ENCODE measurements at regions not wholly inside any gene's neighbourhood (a gene's known extent, or its start where the extent isn't known, plus 50 kb on each side); places are given as distances from the start of the nearest gene placed in this dataset.
"Not testable (repeated sequence)": the region's sequence is repeated elsewhere in the genome, so short reads cannot be mapped to it uniquely, and the experiment has no call there.

DNA sequence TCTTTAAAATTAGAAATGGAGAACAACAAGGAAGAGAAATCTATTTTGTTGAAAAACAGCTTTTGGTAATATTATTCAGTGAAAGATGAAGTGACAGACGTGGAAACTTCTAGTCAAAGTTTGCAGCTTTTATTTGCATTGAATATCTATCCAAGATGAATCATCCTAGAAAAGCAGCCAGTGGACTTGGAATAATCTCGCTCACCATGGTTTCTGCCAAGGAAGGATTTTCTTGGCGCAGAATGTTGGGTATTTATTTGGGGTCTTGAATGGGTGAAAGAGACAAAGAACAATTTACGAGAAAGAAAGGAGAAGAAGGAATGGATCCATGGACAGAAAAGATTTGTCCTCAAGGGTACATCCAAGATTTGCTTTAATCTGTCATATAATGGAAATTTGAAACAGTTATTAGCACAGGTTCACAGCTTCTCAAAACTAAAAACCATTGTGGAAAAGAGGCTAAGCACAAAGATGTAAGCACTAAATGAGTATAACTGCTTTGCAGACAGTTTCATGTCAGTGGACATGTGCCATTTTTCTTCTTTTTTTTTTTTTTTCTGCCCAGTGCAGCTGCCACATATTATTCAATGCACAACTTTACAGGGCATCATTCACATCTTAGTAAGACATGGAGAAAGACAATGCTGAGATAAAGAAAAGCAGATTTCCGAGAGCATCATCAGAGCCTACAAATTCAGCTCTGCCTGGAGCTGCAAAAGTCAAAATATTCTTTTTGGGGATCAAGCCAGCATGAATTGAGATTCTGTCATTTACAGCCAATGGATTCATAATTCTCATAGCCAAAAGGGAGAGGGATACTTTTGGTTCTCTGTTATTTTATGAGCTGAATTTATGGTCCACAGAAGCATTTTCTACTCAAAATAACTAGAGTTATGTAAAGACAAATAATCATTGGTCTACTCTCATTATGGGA lies 333.7 kb downstream of the DAD1 start:
- no peak for DNase-seq (ENCODE audit: low read depth in 2 of 2)

DNA sequence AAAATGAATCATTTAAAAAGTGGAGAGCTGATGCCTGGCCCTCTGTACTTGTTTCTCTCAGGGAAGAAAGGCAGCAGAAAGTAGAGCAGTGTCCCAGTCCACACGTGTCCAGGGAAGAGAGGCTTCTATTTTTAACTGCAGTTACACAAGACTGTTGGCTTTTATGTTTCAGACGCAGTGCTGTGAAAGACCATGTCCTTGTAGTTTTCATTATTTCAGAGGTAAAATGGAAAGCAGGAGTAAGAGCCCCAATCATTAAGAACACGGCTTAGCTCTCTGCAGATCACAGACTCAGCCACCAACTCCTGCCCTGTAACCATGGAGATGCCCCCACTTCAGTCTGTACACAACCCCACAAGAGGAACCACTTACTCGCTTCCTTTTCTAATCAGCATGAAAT lies 336.3 kb downstream of the DAD1 start:
- DNase-seq (ENCODE audit: low read depth in 2 of 2): no peak

DNA sequence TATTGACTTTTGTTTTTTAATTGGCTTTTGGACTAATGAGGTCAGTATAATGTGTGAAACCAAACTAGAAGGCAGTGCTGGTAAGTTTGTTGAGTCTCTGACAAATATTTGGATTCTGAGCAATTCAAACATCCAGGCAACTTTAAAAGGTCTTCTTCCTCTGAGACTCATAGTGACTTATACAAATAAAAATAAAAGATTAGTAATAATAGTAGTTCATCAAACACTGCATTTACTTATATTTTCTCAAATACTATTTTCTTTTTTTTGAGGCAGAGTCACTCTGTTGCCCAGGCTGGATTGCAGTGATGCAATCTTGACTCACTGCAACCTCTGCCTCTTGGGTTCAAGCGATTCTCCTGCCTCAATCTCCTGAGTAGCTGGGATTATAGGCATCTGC lies 337.9 kb downstream of the DAD1 start:
- no peak for DNase-seq (ENCODE audit: low read depth in 2 of 2)

- no peak for DNase-seq (ENCODE audit: low read depth in 2 of 2)
Measured at GRCh38 chr14:22249770-22250169, 339.3 kb downstream of the DAD1 start.

DNA sequence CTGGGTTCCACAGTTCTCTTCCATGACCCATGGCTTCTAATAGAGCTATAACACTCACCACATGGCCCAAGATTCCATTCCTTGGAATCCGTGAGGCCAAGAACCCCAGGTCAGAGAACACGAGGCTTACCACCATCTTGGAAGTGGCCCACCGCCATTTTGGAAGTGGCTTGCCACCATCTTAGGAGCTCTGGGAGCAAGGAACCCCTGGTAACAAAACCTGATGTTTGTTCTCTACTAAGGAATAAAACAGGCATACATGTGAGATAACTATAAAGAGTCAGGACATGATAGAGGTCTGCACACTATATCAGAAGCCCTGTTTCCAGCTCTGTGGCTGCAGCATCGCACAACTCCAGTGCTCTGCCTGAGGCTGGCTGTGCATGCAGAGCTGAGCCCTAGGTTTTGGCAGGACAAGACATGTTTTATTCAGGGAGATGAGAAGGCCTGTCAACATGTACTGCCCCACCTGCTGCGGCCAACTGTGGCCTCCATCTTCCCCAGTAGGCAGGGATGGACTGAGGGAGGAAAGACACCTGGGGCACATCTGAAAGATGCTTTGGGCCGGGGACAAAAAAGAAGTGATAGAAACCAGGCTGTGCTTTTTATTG lies 344.9 kb downstream of the DAD1 start:
- DNase-seq (ENCODE audit: low read depth in 2 of 2): no peak

GRCh38 chr14:22238320-22238719 lies 350.7 kb downstream of the DAD1 start:
- DNase-seq (ENCODE audit: low read depth in 2 of 2): not testable (repeated sequence)

- DNase-seq (ENCODE audit: low read depth in 2 of 2): no peak
Measured at GRCh38 chr14:22233377-22233776, 355.6 kb downstream of the DAD1 start.

GRCh38 chr14:22232933-22233332 lies 356.1 kb downstream of the DAD1 start:
- no peak for DNase-seq (ENCODE audit: low read depth in 2 of 2)

DNA sequence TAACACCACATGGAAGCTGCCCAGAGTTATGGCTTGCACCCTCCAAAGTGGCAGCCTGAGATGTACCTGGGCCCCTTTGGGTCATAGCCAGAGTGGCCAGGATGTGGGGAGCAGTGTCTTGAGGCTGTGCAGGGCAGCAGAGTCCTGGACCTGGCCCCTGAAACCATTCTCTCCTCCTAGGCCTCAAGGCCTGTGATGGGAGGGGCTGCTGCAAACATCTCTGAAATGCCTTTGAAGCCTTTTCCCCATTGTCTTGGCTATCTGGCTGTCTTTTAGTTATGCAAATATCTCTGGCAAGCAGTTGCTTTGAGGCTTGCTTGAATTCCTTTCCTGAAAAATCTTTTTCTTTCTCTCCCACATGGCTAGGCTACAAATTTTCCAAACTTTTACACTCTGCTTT lies 356.5 kb downstream of the DAD1 start:
- DNase-seq (ENCODE audit: low read depth in 2 of 2): no peak

DNA sequence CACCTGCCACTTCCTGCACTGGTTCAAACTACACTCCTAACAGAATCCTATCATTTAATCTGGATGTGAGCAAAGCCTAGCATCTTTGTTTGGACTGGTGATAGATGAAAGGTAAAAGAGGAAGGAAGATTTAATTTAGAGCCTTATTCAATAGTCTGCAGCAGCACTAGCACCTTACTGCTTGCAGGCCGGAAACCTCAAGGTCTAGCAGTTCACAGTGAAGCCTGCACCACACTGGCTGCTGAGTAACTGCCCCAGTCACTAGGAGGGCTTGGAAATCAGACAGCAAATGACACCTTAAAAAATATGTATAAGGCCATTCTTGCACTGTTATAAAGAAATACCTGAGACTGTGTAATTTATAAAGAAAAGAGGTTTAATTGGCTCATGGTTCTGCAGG lies 358.0 kb downstream of the DAD1 start:
- no peak for DNase-seq (ENCODE audit: low read depth in 2 of 2)

DNA sequence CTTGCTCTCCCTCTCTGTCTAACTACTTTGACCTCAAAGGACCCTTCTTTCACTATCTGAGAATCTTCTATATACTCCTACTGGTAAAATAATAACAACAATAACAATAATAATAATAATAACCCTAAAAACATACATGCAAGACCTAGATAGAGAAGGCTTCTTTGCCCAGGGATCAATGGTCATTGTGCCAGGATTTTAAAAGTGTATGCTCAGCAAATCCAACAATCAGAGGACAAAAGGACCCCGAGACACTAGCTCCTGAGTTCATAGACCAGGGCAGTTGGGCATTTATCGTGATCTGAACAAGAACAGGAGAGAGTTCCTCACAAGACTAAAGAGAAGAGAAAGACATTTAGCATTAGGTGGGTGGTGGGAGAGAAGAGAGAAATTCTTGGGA lies 358.5 kb downstream of the DAD1 start:
- DNase-seq (ENCODE audit: low read depth in 2 of 2): no peak

DNA sequence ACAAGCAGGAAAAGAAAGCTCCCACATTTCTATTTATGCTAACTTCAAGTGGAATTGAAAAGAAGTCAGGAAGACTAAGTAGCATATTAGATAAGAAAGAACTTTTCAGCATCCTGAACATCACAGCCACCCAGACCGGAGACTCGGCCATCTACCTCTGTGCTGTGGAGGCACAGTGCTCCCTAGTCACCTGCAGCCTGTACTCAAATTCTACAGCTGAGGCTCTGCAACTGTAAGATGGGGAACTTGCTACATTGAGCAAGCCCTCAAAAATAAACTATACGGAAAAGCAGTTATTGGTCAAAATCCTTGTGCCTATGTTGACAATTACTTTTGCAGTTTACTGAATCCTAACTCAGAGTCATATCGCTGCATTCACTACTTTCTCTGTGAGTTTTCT lies 361.9 kb downstream of the DAD1 start:
- DNase-seq (ENCODE audit: low read depth in 2 of 2): no peak

DNA sequence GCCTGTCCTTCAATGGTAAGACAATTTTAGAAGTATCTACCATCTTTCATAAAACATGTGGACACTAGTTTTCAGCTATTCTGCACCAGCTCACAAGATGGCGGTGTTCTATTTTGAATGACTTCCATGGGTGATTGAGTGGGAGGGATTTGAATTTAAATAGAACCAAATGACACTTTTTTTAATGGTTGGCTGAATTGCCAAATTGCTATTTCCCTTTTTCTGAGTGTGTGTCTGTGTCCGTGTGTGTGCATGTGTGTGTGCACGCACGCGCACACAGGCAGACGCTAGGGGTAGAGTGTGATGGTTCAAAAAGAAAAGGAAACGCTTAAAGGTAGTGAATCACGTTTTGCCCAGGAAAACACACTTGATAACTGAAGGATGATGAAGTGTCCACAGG lies 362.6 kb downstream of the DAD1 start:
- DNase-seq (ENCODE audit: low read depth in 2 of 2): no peak

- DNase-seq (ENCODE audit: low read depth in 2 of 2): no peak
Measured at GRCh38 chr14:22225516-22226140, 363.4 kb downstream of the DAD1 start.

DNA sequence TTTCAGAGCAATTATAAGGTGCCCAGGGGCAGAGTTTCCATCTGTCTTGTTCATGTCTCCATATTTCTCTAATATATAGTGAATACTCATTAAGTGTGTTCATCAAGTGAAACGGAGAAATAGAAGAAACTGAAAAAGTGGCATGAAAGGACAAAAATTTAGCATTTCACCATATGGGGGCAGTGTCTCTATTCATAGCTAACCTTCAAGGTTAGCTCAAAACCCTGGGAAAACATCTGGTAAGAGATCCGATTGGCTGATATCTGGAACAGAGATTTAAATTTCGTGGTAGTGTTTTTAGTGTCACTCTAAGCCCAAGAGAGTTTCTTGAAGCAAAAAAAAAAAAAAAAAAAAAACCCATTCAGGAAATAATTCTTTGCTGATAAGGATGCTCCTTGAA lies 367.5 kb downstream of the DAD1 start:
- DNase-seq (ENCODE audit: low read depth in 2 of 2): no peak

DNA sequence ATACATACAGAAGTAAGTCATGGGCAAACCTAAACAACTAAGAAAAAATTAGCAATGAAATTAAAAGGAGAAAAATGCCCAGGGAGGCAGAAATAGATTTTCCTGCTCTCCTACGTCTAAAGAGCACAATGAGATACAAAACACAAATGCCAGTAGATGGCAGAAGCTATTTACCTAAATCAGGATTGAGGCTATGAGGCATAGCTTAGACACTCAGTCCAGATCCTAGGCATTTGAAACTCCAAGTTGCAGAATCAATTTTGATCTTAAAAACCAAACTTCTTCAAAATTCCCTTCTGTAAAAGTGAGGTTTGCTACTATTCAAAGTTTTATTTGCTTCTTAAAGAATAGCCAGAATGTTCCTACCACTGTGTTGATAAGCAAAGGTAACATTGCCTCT lies 368.6 kb downstream of the DAD1 start:
- DNase-seq (ENCODE audit: low read depth in 2 of 2): no peak

DNA sequence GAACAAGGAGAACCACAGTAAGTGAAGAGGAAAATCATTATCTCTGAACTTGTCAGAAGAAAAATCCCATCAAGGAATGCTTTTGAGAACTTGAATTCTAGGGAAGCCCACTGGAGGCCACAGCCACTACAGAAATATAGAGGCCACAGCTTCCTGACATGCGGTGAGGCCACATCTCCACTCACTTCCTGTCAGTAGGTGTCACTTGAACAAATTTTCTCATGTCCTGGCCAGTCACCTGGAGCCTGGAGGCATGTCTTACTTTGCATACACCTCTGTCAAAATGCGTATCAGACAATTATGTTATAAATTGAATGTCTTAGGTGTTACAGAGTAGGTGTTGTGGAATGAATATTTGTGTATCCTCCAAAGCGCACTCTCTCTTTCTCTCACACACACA lies 370.3 kb downstream of the DAD1 start:
- DNase-seq (ENCODE audit: low read depth in 2 of 2): no peak

GRCh38 chr14:22213120-22213519 lies 375.9 kb downstream of the DAD1 start:
- no peak for DNase-seq (ENCODE audit: low read depth in 2 of 2)

- DNase-seq (ENCODE audit: low read depth in 2 of 2): no peak
Measured at GRCh38 chr14:22210906-22211305, 378.1 kb downstream of the DAD1 start.

- no peak for DNase-seq (ENCODE audit: low read depth in 2 of 2)
Measured at GRCh38 chr14:22210026-22210425, 379.0 kb downstream of the DAD1 start.

DNA sequence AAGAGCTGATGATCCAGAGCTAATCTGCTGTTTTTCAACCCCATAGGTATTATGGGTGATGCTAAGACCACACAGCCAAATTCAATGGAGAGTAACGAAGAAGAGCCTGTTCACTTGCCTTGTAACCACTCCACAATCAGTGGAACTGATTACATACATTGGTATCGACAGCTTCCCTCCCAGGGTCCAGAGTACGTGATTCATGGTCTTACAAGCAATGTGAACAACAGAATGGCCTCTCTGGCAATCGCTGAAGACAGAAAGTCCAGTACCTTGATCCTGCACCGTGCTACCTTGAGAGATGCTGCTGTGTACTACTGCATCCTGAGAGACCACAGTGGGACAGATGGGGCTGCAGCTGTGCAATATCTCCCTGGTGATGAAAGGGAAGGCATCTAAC lies 386.0 kb downstream of the DAD1 start:
- DNase-seq (ENCODE audit: low read depth in 2 of 2): no peak

- DNase-seq (ENCODE audit: low read depth in 2 of 2): no peak
Measured at GRCh38 chr14:22202313-22202712, 386.7 kb downstream of the DAD1 start.

Measured in stimulated activated CD4-positive, alpha-beta T cell treated with anti-CD3 and anti-CD28 coated beads, Interleukin-1b, Interleukin-23, amount 100 ng/mL, for 4 hours (primary cell).